ENCODE measurements at regions not wholly inside any gene's neighbourhood (a gene's known extent, or its start where the extent isn't known, plus 50 kb on each side); places are given as distances from the start of the nearest gene placed in this dataset.

DNA sequence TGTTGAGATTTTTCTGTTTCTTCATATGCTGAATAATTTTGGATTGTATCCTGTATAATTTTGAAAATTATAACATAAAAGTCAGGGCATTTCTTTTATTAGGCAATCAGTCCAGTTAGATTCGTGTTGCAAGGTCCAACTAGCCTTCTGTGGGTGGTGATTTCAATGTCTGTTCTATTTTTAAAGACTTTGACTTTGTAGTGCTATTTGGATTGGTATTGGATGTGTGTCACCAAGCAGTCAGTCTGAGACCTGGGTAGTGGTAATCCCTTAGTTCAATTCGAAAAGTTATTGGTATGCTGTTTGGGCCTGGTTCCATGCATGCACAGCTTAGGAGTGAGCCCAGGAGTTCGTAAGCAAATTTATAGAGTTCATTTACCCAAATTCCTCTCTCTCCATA lies 82.2 kb downstream of the EPDR1 start:
- no peak for DNase-seq

GRCh38 chr7:38006559-38006958 lies 86.1 kb downstream of the EPDR1 start:
- no peak for DNase-seq

DNA sequence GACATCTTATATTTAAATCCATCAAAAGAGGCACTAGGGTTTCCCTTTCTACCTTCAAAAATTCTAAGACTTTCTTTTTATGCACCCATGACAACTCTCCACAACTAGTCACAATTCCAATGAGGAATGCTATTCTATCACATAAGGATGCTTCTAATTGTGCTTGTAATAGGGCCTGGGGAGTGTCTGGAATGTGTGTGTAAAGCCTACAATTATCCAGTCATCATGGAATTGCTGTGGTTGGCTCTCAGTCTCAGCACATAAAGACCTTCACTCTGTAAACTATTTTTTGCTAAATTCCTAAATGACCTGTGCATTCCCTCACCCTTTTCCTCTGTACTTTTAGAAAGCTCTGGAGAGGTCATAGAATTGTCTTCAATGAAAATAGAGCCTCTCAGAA lies 86.7 kb downstream of the EPDR1 start:
- no peak for DNase-seq

DNA sequence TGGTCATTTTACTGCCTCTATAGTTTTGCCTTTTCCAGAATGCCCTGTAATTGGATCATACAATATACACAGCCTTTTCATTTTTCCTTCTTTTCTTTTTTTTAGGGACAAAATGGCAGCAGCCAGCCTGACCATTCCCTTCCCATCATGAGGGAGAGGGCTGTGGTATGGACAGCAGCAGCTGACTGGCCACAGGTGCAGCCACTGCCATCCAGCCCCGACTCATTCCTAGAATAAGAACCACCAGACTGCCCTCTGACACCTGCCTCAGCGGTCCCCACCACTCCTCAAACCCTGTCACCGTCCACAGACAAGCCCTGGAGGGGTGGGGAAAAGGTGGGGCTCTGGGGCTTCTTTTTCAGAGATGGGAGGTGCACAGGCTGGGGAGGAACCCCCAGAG lies 92.8 kb downstream of the EPDR1 start:
- no peak for DNase-seq

DNA sequence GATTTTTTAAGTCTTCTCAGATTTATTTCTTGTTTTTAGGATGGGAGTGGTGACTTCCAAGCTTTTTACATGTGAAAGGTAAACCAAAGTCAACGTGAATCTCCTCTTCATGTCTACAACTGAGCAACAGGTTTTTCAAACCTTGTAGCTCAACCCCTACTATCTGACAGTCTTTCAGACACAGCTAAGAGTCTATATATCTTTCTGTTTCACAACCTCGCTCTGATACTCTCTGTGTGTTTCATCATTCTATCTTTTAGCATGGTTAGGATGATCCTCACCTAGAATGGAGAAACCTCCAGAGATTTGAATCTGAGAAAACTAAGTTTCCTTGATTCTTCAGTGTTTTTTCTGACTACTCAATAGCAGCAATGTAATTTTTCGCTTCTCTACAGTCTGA lies 96.1 kb downstream of the EPDR1 start:
- no peak for DNase-seq

- no peak for DNase-seq
These were observed 96.9 kb downstream of the EPDR1 start for GRCh38 chr7:38017320-38017719.

- DNase-seq, result no peak
These were observed 99.8 kb downstream of the EPDR1 start for GRCh38 chr7:38020121-38020785.

GRCh38 chr7:38021892-38022291 lies 101.5 kb downstream of the EPDR1 start:
- DNase-seq, result no peak

GRCh38 chr7:38025815-38026214 lies 105.4 kb downstream of the EPDR1 start:
- DNase-seq, result no peak

GRCh38 chr7:38027884-38028455 lies 107.5 kb downstream of the EPDR1 start:
- no peak for DNase-seq

GRCh38 chr7:38034062-38034908 lies 113.8 kb downstream of the EPDR1 start:
- no peak for DNase-seq

- DNase-seq, result no peak
These were observed 120.4 kb downstream of the EPDR1 start for GRCh38 chr7:38040831-38041230.

DNA sequence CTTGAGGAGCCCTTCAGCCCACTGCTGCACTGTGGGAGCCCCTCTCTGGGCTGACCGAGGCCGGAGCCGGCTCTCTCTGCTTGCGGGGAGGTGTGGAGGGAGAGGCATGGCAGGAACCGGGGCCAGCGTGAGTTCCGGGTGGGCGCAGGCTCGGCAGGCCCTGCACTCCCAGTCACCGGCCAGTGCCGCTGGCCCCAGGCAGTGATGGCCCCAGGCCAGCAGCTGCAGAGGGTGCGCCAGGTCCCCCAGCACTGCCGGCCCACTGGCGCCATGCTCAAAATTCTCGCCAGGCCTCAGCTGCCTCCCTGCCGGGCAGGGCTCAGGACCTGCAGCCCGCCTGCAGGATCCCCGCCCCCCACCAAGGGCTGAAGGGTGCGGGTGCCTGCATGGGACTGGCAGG lies 128.4 kb upstream of the STARD3NL start:
- no peak for DNase-seq

DNA sequence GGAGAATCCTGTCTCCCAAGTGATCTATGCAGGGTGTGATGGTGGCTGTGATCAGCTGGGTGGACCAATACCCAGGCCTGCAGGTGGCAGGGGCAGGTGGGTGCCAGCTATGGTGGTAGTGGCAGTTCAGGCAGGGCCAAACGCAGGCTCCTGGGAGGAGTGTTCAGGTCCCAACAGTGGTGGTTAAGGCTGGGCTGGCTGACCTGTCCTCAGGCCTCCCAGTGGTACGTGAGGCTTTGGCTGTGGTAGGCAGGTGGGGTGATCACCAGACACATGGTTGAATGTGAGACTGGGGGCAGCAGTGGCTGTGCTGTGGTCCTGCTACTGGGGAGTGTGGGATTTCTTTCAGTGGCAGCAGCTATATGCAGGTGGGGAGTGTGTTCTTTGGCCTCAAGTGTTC lies 126.7 kb upstream of the STARD3NL start:
- no peak for DNase-seq

- DNase-seq, result no peak
These were observed 126.3 kb upstream of the STARD3NL start for GRCh38 chr7:38051786-38052185.

- DNase-seq, result no peak
These were observed 125.3 kb upstream of the STARD3NL start for GRCh38 chr7:38052786-38053185.

GRCh38 chr7:38054199-38054598 lies 123.8 kb upstream of the STARD3NL start:
- DNase-seq, result no peak

DNA sequence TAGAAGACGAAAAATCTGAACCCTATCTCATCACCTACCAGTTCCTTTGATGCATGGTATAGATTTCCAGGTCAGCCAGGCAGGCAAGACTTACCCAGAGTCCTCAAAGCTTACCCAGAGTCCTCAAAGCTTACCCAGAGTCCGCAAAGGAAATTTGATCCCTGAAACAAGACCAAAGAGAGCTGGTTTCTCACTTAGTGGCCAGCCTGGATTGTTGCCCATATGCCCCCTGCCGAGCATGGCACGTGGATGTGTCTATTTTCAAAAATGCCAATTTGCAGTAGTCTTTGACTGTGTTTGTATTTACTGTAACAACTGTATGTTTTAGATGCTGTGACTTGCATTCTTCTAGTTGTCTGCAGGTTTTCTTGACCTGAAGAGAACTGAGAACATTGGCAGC lies 120.2 kb upstream of the STARD3NL start:
- DNase-seq, result no peak

DNA sequence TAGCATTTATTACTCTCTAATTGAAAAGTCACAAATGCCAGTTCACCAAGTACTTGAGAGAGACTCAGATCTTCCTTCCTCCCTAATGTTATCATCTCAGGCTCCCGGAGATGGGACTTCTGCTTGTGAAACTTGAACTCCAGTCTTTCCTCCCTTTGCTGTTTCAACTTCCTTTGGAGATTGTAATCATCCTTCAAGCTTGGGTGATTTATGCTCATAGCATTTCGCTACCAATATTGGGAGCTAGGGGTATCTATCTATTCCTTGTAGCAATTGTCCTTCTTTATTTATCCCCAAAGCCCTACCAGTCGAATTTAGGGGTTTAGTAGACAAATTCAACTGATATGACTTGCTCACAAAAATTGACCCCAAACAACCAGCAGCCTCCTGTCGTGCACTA lies 117.9 kb upstream of the STARD3NL start:
- DNase-seq, result no peak

- no peak for DNase-seq
These were observed 117.4 kb upstream of the STARD3NL start for GRCh38 chr7:38060637-38061036.

- DNase-seq, result no peak
These were observed 111.7 kb upstream of the STARD3NL start for GRCh38 chr7:38066391-38066790.

DNA sequence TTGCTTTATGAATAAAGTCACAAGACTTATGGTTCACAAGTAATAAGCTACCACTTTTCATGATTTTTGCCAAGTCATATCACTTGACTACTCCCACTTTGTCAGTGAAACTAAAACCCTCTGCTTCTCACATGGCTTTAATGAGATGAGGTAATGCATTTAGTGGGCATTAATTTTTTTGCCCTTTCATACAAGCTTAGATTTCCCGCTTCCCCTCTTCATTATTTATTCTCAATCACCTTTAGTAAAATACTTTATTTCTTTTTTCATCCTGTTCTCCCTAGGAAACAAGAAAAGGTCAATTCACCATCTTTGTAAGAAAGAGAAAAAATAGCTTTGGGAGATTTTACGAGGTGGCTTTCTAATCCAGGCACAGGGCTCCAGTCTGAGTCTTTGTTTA lies 109.6 kb upstream of the STARD3NL start:
- no peak for DNase-seq

- DNase-seq, result no peak
These were observed 109.0 kb upstream of the STARD3NL start for GRCh38 chr7:38069052-38069451.

DNA sequence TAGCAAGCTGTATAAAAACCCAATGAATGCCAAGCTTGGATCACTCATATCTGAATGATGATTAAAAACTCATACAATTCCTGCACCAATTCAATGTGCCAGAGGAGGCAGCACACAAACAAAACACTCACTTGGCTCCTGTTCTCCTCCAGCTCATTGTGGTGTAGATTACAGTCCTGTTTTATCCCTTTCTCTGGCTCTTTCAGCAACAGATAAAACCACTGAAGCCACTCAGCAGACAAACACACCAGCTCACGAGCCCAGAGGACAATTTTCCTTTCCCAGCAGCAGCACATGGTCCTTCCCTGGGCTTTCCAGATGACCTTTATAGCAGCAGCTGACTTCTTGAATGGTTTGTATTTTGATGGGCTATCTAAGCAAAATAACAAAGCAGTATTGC lies 107.3 kb upstream of the STARD3NL start:
- no peak for DNase-seq

All from activated T-cell treated with anti-CD3 and anti-CD28 coated beads for 4 hours (primary cell).